NK-92 treated with Interleukin-12 subunit alpha and Interleukin-12 subunit beta, amount 100 ng/mL, for 24 hours (cell line): ENCODE measurements at regions not wholly inside any gene's neighbourhood (a gene's known extent, or its start where the extent isn't known, plus 50 kb on each side); places are given as distances from the start of the nearest gene placed in this dataset.
A peak's percentile ranks its signal among the peaks of the same experiment; 100 is the strongest.

Experiments
- DNase-seq: peaks from one replicate; lab custom pipeline; 2025; lab: John Stamatoyannopoulos, UW

GRCh38 chr11:112539741-112540140 lies 279.1 kb upstream of the PLET1 start:
- no peak for DNase-seq

GRCh38 chr11:112540261-112540660 lies 279.6 kb upstream of the PLET1 start:
- no peak for DNase-seq

- DNase-seq, result no peak
Observed at GRCh38 chr11:112541140-112542046, 280.7 kb upstream of the PLET1 start.

- no peak for DNase-seq
Observed at GRCh38 chr11:112542479-112542878, 281.8 kb upstream of the PLET1 start.

- DNase-seq, result no peak
Observed at GRCh38 chr11:112543390-112543789, 282.7 kb upstream of the PLET1 start.

- DNase-seq, result no peak
Observed at GRCh38 chr11:112548641-112549040, 288.0 kb upstream of the PLET1 start.

GRCh38 chr11:112553205-112553731 lies 292.6 kb upstream of the PLET1 start:
- no peak for DNase-seq

- no peak for DNase-seq
Observed at GRCh38 chr11:112554586-112554985, 293.9 kb upstream of the PLET1 start.

GRCh38 chr11:112555491-112556364 lies 295.1 kb upstream of the PLET1 start:
- peak; percentile 16 for DNase-seq

- DNase-seq, result no peak
Observed at GRCh38 chr11:112558691-112559090, 298.0 kb upstream of the PLET1 start.

GRCh38 chr11:112563808-112564207 lies 303.1 kb upstream of the PLET1 start:
- no peak for DNase-seq

- no peak for DNase-seq
Observed at GRCh38 chr11:112564228-112564955, 303.7 kb upstream of the PLET1 start.

- no peak for DNase-seq
Observed at GRCh38 chr11:112565551-112565950, 304.9 kb upstream of the PLET1 start.

- no peak for DNase-seq
Observed at GRCh38 chr11:112566124-112566523, 305.5 kb upstream of the PLET1 start.

- DNase-seq, result no peak
Observed at GRCh38 chr11:112570333-112570732, 309.7 kb upstream of the PLET1 start.

GRCh38 chr11:112579282-112579681 lies 318.6 kb upstream of the PLET1 start:
- DNase-seq, result no peak

- no peak for DNase-seq
Observed at GRCh38 chr11:112580864-112581263, 320.2 kb upstream of the PLET1 start.

GRCh38 chr11:112581747-112582146 lies 321.1 kb upstream of the PLET1 start:
- no peak for DNase-seq

GRCh38 chr11:112582366-112582765 lies 321.7 kb upstream of the PLET1 start:
- no peak for DNase-seq

- DNase-seq, result no peak
Observed at GRCh38 chr11:112583261-112583893, 322.7 kb upstream of the PLET1 start.

GRCh38 chr11:112584672-112585071 lies 324.0 kb upstream of the PLET1 start:
- DNase-seq, result no peak
